ENCODE measurements at regions not wholly inside any gene's neighbourhood (a gene's known extent, or its start where the extent isn't known, plus 50 kb on each side); places are given as distances from the start of the nearest gene placed in this dataset.

DNA sequence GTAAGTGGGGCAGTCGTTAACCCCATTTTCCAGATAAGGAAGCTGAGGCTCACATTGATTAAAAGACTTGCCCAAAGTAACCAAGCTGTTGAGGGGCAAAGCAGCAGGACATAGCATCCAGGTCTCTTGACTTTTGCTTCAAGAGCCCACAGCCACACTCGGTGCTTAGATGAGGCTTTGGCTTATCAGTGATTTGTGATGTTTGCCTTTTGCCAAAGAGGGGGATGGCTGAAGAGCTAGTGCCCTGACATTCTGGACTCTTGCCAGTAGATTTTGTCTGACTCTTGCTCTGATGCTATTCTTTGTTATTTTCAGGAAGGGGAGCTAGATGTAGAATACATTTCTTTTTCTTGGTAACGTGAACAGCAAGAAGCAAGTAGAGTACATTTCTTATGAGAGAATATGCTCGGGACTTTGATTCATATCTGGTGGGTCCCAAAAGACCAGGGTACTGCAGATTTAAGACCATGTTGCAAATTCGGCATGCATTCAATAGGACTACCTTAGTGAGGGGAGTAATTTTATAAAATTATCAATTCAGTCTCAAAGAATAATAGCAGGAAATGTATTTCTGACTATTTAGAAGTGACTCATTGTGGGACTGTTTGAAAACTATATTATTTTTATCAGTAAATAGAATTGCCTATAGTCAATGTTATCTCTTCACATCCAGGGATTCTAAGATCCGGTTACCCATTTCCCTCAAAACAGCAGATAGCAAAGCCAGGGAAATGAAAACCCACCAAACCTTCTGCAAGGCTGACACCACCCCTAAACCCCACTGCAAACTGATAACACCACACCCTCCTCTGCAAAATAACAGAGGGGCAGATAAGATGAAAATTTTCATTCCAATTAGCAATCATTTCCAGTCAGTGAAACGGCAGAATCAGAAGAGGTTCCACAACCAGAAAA lies 180.0 kb upstream of the BMPER start:
- FAIRE-seq, result no peak
- POLR2A ChIA-PET, result no interaction called here

GRCh38 chr7:33726582-33726981 lies 178.8 kb upstream of the BMPER start:
- ChIA-PET CTCF (ENCODE audit: low intra/inter-chr PET ratio, low total read pairs) (no interaction called here), POLR2A (no interaction called here)
- ATAC-seq (no peak), DNase-seq (ENCODE audit: low spot score) (no peak), FAIRE-seq (no peak)
- H3K4me2 ChIP-seq (ENCODE audit: low read depth, low read length), result no peak overlapping the region
- TF ChIP-seq RFX1 (IDR thresholded peaks at IDR 0.05) (no peak), ZNF12 (CRISPR knock-in tag; IDR thresholded peaks at IDR 0.05) (no peak), SMYD3 (CRISPR knock-in tag; IDR thresholded peaks at IDR 0.05) (no peak), GZF1 (CRISPR knock-in tag; IDR thresholded peaks at IDR 0.05) (no peak), PHB2 (IDR thresholded peaks at IDR 0.05; ENCODE audit: partially characterized antibody) (no peak), KAT8 (CRISPR knock-in tag; IDR thresholded peaks at IDR 0.05) (no peak), ELF1 (CRISPR knock-in tag; IDR thresholded peaks at IDR 0.05) (no peak), SIX1 (CRISPR knock-in tag; IDR thresholded peaks at IDR 0.05; ENCODE audit: borderline replicate concordance) (no peak), ZNF773 (CRISPR knock-in tag; IDR thresholded peaks at IDR 0.05; ENCODE audit: borderline replicate concordance) (no peak), ZKSCAN5 (CRISPR knock-in tag; IDR thresholded peaks at IDR 0.05) (no peak), ZNF383 (CRISPR knock-in tag; IDR thresholded peaks at IDR 0.05; ENCODE audit: borderline replicate concordance) (no peak), ZFAT (CRISPR knock-in tag; conservative IDR thresholded peaks at IDR 0.05) (no peak)
- TF ChIP-seq, protein P1, sequence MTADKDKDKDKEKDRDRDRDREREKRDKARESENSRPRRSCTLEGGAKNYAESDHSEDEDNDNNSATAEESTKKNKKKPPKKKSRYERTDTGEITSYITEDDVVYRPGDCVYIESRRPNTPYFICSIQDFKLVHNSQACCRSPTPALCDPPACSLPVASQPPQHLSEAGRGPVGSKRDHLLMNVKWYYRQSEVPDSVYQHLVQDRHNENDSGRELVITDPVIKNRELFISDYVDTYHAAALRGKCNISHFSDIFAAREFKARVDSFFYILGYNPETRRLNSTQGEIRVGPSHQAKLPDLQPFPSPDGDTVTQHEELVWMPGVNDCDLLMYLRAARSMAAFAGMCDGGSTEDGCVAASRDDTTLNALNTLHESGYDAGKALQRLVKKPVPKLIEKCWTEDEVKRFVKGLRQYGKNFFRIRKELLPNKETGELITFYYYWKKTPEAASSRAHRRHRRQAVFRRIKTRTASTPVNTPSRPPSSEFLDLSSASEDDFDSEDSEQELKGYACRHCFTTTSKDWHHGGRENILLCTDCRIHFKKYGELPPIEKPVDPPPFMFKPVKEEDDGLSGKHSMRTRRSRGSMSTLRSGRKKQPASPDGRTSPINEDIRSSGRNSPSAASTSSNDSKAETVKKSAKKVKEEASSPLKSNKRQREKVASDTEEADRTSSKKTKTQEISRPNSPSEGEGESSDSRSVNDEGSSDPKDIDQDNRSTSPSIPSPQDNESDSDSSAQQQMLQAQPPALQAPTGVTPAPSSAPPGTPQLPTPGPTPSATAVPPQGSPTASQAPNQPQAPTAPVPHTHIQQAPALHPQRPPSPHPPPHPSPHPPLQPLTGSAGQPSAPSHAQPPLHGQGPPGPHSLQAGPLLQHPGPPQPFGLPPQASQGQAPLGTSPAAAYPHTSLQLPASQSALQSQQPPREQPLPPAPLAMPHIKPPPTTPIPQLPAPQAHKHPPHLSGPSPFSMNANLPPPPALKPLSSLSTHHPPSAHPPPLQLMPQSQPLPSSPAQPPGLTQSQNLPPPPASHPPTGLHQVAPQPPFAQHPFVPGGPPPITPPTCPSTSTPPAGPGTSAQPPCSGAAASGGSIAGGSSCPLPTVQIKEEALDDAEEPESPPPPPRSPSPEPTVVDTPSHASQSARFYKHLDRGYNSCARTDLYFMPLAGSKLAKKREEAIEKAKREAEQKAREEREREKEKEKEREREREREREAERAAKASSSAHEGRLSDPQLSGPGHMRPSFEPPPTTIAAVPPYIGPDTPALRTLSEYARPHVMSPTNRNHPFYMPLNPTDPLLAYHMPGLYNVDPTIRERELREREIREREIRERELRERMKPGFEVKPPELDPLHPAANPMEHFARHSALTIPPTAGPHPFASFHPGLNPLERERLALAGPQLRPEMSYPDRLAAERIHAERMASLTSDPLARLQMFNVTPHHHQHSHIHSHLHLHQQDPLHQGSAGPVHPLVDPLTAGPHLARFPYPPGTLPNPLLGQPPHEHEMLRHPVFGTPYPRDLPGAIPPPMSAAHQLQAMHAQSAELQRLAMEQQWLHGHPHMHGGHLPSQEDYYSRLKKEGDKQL (CRISPR knock-in tag; IDR thresholded peaks at IDR 0.05; ENCODE audit: low read depth), result no peak
- H3K9ac ChIP-seq (ENCODE audit: insufficient read depth, low read depth, low read length), result no peak overlapping the region
- 70% methylated on average over 5 of the region's 5 CpGs for WGBS (ENCODE audit: low lambda C conversion rate)
- intact Hi-C loops (cut with micrococcal nuclease; ENCODE audit: unreplicated experiment) (no loop called here), in situ Hi-C loops (cut with HindIII; ENCODE audit: extremely low pct_ligation_motif_present, low pct_unique_long_range_greater_than_20kb) (no loop called here)
- H3K36me3 ChIP-seq (replicated peaks in 1 of 2; ENCODE audit: control insufficient read depth in 1 of 2, insufficient read depth in 2 of 2, low read length in 2 of 2), result no peaks in the 10 kb centered on the region
- H3K4me1 ChIP-seq (ENCODE audit: insufficient read depth, low read length), result peaks cover 31% of the 10 kb centered on the region
- no peaks in the 10 kb centered on the region for H3K27me3 ChIP-seq (ENCODE audit: control insufficient read depth in 1 of 2, insufficient read depth in 2 of 2, low read length in 2 of 2)
- BruUV-seq (replicated peaks), result no TSS peak
- H3K79me2 ChIP-seq (ENCODE audit: insufficient read depth, low read length), result no peaks in the 10 kb centered on the region
- no peak overlapping the region for H2AFZ ChIP-seq (ENCODE audit: low read length)
- H3K9me3 ChIP-seq (ENCODE audit: low read length), result no peaks in the 10 kb centered on the region
- H4K20me1 ChIP-seq (ENCODE audit: insufficient read depth, low read length), result no peaks in the 10 kb centered on the region
- H3K4me3 ChIP-seq (replicated peaks in 1 of 3; ENCODE audit: insufficient read depth in 1 of 3, low read depth in 2 of 3, low read length in 3 of 3), result no peak overlapping the region
- H3K27ac ChIP-seq (ENCODE audit: extremely low read length, insufficient read depth, low read length), result no peak overlapping the region

More for the DNA sequence above, 180.0 kb upstream of the BMPER start:
- in situ Hi-C loops (cut with HindIII; ENCODE audit: extremely low pct_ligation_motif_present, low pct_unique_long_range_greater_than_20kb), result no loop called here
- H3K27ac ChIP-seq (ENCODE audit: extremely low read length, insufficient read depth, low read length), result no peak overlapping the region
- H3K79me2 ChIP-seq (ENCODE audit: insufficient read depth, low read length), result no peaks in the 10 kb centered on the region
- no peaks in the 10 kb centered on the region for H3K27me3 ChIP-seq (ENCODE audit: control insufficient read depth in 1 of 2, insufficient read depth in 2 of 2, low read length in 2 of 2)
- H3K4me2 ChIP-seq (ENCODE audit: low read depth, low read length), result no peak overlapping the region
- no peaks in the 10 kb centered on the region for H4K20me1 ChIP-seq (ENCODE audit: insufficient read depth, low read length)
- TF ChIP-seq ZNF629 (CRISPR knock-in tag; conservative IDR thresholded peaks at IDR 0.05) (peak; percentile 40; the same call in 1 of the 2 replicates), ZNF713 (CRISPR knock-in tag; IDR thresholded peaks at IDR 0.05) (no peak), NR1H2 (CRISPR knock-in tag; IDR thresholded peaks at IDR 0.05; ENCODE audit: borderline replicate concordance, low read depth) (no peak)
- WGBS (ENCODE audit: low lambda C conversion rate), result 44% methylated on average over 7 of the region's 7 CpGs
- no peaks in the 10 kb centered on the region for H3K36me3 ChIP-seq (replicated peaks in 1 of 2; ENCODE audit: control insufficient read depth in 1 of 2, insufficient read depth in 2 of 2, low read length in 2 of 2)
- ATAC-seq (no peak), DNase-seq (ENCODE audit: low spot score) (no peak)
- intact Hi-C loops (cut with micrococcal nuclease; ENCODE audit: unreplicated experiment), result no loop called here
- no TSS peak for BruUV-seq (replicated peaks)
- H3K4me1 ChIP-seq (ENCODE audit: insufficient read depth, low read length), result peaks cover 25% of the 10 kb centered on the region
- H3K9ac ChIP-seq (ENCODE audit: insufficient read depth, low read depth, low read length), result no peak overlapping the region
- no peak overlapping the region for H2AFZ ChIP-seq (ENCODE audit: low read length)
- H3K4me3 ChIP-seq (replicated peaks in 1 of 3; ENCODE audit: insufficient read depth in 1 of 3, low read depth in 2 of 3, low read length in 3 of 3), result no peak overlapping the region
- CTCF ChIA-PET (ENCODE audit: low intra/inter-chr PET ratio, low total read pairs), result no interaction called here
- H3K9me3 ChIP-seq (ENCODE audit: low read length), result no peaks in the 10 kb centered on the region

Measured in HepG2 (cell line).